ENCODE measurements at regions not wholly inside any gene's neighbourhood (a gene's known extent, or its start where the extent isn't known, plus 50 kb on each side); places are given as distances from the start of the nearest gene placed in this dataset.
"Not testable (repeated sequence)": the region's sequence is repeated elsewhere in the genome, so short reads cannot be mapped to it uniquely, and the experiment has no call there.

DNA sequence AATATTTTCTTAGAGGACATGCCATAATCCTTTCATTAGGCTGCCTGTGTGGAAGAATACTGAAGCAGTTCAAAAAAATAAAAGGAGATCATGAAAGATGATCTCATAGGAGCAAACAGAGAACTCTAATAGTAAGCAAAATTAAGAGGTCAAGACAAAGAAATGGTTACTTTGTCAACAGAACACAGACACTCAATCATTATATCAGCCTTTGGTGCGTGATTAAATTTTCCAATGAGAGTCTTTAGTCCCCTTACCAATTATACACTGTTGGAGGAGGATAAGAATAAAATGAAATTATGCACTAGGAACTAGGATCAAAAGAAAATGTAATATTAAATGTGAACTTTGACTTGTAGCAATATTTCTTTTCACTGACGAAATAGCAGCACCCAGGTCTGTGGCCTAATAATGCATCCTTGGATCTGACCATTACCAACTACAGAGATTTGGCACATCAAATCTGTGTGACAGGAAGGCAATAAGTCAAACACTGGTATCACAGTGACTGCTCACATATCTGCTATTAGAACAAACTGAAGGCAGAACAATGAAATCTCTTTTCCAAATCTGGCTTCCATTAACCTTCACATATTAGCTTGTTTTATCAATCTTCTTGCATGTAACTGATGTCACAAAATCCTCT is 1812.9 kb downstream of the PLA2G4A start:
- no peak for DNase-seq (ENCODE audit: low spot score)

DNA sequence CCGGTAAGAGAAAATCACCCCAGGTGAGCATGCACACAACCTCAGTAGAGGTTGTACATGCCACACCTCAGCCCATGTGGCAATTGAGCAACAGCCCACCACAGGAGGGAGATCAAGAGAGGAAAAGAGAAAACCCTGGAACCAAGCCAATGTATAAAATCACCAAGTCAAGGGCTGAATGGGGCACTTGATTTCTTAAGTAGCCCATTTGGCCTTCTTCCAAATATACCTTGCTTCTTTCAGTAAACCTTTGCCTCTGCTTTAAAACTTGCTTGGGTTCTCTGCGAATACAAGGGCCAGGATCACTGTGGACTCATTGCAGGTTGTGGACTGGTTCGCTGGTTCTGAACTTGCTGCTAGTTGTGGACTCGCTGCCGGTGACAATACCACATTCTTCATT is 1814.0 kb downstream of the PLA2G4A start:
- no peak for DNase-seq (ENCODE audit: low spot score)

DNA sequence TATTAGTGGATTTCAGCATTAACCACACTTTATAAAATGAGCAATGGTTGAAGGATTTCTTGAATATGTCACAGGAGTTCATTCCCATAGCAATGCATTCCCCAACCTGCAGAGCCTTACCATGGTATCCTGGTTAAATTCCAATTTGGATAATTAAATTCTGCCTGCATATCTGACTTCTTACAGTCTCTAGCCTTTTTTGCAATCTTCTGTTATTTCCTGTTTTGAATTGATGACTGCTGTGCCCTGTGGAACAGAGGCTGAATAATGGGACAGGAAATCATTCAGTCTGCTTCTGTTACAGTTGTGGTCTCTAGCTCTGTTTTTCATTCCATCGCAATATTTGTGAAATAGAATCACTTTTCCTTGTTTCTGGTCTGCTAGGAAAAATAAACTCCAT is 1823.9 kb downstream of the PLA2G4A start:
- no peak for DNase-seq (ENCODE audit: low spot score)

DNA sequence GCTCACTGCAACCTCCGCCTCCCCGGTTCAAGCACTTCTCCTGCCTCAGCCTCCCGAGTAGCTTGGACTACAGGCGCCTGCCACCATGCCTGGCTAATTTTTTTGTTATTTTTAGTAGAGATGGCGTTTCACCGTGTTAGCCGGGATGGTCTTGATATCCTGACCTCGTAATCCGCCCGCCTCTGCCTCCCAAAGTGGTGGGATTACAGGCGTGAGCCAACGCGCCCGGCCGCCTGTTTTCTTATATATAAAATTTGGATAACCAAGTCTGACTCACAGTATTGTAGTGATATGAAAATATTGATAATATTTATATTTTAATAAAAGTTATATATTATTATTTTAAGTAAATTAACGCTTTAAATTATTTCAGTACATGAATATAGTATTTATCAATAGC is 1821.7 kb downstream of the BRINP3 start:
- DNase-seq (ENCODE audit: low spot score), result not testable (repeated sequence)

DNA sequence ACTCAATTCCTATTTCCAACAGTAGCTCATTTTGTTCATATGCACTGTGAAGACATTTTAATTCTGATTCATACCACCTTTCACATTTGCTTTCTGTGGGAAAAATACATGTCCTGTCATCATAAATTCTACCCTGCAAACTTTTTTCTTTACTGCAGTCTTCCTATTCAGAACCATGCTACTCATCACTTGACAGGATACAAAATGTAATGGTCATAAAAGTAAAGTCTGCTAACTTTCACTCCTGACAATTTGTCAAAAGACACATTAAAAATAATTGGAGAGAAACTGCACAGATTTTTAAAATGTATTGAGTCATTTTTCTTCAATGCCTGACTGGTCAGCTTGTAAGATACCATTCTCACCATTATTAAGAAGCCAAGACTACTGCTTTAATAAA is 1817.1 kb downstream of the BRINP3 start:
- DNase-seq (ENCODE audit: low spot score), result no peak

DNA sequence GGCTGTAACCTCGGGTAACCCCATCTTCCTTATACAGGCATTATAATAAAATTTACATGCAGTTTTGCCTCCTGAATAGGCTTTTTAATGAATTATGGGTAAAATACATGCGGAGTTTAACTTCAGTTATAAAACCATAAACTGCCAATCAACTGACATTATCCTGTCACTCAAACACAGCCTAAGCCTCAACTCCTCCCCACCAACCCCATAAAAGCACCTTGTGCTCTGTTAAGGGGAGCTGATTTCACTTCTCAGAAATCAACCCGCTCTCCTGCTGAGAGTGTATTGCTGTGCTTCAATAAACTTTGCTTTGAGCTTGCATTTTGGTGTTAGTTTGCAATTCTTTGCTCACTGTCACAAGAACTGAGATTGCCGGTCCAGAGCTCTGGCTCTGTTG is 1812.2 kb downstream of the BRINP3 start:
- no peak for DNase-seq (ENCODE audit: low spot score)

DNA sequence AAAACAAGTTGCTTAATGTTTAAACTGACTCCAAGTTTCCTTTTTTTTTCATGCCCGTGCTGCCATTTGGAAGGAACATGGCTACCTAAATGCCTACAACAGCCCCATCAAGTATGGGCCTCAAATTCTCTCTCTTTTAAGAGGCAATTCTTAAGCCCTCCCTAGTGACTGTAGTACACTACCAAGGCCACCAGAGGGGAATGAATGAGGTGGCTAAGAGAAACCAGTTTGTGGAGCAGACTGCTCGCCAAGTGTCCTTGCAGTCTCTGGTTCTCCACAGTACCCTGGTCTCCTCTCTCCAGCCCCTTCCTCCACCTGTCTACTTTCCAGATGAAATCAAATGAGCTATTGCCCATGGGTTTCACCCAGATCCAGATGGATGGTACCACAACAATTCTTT is 1809.6 kb downstream of the BRINP3 start:
- no peak for DNase-seq (ENCODE audit: low spot score)

DNA sequence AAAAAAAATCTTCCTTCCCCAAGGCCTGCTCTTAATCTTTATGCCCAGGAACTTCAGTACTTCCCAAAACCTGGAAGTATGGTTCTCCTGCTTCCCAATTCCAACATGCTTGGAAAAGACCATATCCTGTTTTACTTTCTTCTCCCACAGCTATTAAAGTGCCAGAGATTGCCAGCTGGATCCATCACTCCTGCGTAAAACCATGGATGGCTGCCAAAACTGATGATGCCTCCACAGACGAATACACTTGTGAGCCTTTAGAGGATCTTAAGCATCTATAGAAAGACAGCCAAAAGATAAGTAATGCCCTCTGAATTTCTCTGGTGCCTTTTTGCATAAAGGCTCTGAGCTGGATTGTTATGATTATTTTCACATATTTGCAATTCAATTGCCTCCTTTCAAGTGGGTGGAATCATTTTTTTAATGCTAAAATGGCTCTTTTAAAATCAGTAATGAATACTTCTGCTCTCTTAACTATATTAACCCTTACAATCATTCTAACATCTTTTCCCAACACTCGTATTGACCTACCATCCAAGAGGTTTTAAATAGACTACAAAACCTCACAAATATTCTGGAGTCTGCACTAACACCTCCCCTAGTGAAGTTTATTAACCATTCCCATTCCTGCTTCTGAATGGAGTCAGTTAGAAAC is 1807.8 kb downstream of the BRINP3 start:
- DNase-seq (ENCODE audit: low spot score), result no peak

DNA sequence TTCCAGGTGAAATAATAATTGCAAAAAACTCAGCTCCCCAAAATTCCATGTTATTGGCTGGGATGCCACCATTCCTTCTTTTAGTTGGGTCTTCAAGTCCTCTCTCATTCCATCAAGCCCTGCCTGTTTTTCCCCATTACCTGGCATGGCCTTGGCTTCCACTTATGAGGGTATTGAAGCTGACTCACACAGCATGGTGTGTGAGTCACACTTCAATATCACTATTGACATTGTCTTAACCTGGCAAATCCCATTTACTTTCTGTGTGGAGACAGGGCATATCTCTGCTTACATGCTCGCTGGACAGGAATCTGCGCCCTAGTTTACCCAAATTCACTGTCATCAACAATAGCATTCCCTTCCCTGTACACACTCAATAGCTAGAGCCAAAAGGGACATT is 1806.8 kb downstream of the BRINP3 start:
- DNase-seq (ENCODE audit: low spot score), result no peak

DNA sequence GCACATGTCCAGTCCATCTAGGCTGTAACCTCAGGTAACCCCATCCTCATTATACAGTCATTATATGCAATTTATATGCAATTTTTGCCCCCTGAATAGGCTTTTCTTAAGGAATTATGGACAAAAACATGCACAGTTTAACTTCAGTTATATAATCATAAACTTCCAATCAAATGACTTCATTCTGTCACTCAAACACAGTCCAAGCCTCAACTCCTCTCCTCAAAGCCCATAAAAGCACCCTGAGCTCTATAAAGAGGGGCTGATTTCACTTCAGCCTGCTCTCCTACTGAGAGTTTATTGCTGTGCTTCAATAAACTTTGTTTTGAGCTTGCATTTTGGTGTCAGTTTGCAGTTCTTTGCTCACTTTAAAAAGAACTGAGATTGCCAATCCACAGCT is 1805.5 kb downstream of the BRINP3 start:
- DNase-seq (ENCODE audit: low spot score), result no peak

DNA sequence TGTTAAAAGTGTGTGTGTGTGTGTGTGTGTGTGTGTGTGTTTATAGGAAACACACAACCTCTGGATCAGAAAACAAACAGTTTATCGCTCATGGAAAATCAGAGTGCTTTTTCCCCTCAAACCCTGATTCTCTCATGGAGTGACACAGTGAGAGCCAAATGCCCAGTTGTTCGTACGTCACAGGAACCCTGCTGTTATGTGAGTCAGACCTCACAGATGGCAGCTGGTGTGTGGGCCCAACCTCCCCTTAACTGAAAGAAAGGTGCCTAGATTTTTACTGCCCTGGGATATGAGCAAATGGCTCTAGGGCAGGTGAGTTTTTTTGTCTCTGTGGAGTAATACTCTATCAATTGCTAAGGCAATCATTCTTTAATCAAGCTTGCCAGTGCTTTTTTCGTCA is 1788.1 kb downstream of the BRINP3 start:
- DNase-seq (ENCODE audit: low spot score), result peak; percentile 11

DNA sequence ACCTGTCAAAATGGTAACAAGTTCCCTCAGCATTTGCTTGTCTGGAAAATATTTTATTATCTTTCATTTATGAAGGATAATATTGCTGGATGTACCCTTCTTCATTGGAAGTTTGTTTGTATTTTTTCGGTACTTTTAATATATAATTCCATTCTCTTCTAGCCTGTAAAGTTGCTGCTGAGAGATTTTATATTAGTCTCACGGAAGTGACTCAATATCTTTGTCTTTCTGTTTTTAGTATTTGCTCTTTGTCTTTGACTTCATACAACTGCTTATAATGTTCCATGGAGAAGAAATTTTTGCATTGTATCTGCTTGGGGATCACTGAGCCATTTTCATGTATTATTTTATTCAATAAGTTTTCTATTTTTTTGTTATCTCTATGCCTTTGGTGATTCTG is 1777.5 kb downstream of the BRINP3 start:
- no peak for DNase-seq (ENCODE audit: low spot score)

DNA sequence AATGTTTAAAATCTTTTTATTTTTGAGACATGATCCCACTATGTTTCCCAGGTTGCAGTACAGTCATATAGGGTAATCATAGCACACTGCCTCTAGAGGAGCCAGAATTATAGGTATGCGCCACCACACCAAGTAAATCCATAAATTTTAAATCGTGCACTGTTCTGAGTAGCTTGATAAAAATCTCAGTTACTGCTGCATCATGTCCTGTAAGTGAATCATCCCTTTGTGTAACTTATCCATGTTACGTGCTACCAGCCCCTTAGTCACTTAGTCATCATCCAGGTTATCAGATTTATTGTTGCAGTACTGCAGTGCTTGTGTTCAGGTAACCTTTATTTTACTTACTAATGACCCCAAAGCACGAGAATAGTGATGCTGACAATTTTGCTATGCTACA is 1770.9 kb downstream of the BRINP3 start:
- DNase-seq (ENCODE audit: low spot score), result no peak

DNA sequence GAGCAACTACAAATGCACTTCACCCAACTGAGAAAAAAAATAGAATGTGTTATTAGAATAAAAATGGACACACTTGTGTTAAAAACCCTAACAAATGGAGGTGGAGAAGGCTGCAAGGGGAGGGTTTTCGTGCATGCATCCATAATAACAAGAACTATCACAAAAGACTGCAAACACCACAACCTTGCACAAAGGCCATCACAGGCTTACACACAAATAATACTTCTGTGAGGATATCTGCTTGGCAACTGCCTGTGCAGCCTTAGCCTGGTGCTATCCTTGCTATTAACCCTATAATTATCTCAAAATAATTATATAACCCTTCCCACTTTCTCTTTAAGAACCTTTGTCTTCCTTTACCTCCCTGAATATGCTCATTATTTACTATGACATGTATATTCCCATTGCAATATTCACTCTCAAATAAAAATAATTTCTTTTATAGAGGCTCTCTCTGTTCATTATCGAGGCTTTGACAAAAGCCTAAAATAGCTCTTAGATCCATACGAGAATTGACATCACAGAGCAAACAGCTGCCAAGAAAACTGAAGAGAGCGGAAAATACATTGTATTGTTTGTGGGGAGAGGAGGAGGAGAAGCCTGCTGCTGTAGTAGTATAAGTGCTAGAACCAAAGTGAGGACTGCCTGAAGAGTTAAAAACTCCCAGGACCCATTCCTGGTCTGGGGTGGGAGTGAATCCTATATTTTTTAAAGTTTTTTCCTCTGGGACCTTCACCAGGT is 1768.7 kb downstream of the BRINP3 start:
- no peak for DNase-seq (ENCODE audit: low spot score)

DNA sequence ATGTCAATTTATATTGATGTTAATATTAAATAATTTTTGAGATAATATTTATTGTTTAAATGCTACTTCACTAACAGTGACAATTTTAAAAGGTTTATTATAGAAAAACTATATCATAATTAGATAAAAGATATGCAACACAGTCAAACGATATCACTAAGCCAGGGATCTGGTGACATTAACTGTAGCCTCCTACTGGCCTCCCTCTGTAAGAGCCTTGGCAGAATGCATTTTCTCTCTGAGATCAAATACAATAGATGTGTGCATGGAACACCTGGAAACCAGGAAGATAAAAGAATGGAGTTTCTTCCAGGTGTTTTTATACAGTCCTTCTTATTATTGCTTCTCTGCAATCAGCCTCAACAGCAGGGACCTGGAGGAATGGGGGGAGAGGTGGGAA is 1762.1 kb downstream of the BRINP3 start:
- peak; percentile 18 for DNase-seq (ENCODE audit: low spot score)

DNA sequence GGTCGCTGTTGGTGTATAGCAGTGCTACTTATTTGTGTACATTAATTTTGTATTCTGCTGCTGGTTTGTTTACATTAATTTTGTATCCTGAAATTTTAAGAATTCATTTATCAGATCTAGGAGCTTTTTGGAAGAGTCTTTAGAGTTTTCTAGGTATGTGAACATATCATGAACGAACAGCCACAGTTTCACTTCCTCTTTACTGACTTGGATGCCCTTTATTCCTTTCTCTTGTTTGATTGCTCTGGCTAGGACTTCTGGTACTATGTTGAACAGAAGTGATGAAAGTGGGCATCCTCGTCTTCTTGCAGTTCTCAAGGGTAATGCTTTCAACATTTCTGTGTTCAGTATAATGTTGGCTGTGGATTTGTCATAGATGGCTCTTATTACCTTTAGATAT is 1757.9 kb downstream of the BRINP3 start:
- DNase-seq (ENCODE audit: low spot score), result no peak

DNA sequence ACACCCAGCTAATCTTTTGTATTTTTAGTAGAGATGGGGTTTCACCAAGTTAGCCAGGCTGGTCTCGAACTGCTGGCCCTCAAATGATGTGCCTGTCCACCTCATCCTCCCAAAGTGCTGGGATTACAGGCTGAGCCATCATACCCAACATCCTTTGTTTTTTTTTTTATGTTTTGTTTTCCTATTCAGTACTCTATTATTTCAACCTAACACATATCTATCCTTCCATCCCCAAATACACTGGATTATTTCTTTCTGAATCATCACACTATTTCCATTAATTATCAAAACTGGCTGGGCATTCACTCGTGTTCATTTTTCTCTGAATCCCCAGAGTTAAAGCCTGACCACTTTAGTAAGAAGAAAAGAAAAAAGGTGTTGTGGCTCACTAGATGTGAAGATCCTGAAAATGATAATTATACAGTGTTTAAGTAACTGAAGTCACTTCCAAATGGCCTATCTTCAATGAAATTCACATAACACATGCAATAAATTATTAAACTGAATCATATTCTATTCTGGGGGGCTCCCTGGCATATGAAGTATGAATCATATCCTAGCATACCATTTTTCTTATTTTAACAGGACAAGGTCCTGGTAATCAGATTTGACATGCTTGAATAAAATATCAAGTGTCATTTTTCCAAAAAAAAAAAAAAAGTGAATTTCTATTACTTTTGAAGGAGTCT is 1754.2 kb downstream of the BRINP3 start:
- no peak for DNase-seq (ENCODE audit: low spot score)

DNA sequence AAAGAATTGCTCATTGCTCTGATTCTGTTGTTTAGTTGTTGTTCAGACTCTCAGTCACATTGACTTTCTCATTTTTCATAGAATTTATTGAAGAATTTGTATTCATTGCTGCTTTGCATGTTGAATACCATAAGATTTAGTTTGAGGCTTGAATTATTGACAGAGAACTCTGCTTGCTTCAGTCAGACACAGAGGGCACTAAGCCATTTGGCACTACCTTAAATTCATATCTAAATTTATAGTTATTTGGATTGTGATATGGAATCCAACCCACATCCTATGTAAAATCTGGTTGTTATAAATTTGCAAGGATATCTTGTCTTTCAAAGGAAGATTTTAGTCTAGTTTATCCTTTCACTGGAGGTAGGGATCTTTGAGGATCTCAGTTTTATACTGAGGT is 1748.6 kb downstream of the BRINP3 start:
- no peak for DNase-seq (ENCODE audit: low spot score)

DNA sequence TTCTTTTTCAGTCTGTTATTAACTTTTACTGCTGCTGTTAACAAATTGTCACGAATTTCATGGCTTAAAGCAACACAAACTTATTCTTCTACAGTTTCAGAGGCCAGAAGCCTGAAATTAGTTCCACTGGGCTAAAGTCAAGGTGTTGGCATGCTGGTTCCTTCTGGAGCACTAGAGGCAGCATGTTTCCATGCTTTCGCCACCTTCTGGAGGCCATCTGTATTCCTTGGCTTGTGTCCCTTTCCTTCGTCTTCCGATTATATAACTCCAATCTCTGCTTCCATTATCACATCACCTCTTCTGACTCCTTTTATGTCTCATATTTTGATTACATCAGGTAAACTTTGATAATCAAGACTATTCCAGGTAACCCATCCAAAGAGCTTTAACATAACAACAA is 1742.1 kb downstream of the BRINP3 start:
- peak; percentile 4 for DNase-seq (ENCODE audit: low spot score)

DNA sequence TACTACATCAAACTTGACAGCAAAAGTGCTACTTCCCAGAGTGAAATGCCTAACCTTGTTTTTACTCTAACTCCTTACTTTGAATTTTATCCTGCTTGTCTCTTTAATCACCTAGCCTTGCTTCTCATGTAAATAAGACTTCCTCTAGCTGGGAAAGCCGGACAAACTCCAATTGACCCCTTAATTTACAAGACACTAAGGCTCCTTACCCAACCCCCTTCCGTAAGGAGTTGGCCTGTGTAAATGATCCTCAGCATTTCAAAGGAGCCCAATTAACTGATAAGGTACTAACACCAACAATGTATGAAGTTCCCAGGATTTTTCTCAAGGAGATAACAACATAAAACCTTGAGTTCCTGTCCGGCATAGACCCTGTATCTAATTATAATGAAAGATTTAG is 1728.4 kb downstream of the BRINP3 start:
- DNase-seq (ENCODE audit: low spot score), result not testable (repeated sequence)

DNA sequence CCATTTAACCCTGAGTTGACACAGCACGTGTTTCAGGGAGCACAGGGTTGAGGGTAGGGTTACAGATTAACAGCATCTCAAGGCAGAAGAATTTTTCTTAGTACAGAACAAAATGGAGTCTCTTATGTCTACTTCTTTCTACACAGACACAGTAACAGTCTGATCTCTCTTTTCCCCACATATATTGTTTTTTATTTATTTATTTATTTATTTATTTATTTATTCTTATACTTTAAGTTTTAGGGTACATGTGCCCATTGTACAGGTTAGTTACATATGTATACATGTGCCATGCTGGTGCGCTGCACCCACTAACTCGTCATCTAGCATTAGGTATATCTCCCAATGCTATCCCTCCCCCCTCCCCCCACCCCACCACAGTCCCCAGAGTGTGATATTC is 1725.6 kb downstream of the BRINP3 start:
- not testable (repeated sequence) for DNase-seq (ENCODE audit: low spot score)

DNA sequence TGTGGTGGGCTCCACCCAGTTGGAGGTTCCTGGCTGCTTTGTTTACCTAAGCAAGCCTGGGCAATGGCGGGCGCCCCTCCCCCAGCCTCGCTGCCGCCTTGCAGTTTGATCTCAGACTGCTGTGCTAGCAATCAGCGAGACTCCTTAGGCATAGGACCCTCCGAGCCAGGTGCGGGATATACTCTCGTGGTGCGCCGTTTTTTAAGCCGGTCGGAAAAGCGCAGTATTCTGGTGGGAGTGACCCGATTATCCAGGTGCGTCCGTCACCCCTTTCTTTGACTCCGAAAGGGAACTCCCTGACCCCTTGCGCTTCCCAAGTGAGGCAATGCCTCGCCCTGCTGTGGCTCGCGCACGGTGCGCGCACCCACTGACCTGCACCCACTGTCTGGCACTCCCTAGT is 1719.9 kb downstream of the BRINP3 start:
- DNase-seq (ENCODE audit: low spot score), result not testable (repeated sequence)

DNA sequence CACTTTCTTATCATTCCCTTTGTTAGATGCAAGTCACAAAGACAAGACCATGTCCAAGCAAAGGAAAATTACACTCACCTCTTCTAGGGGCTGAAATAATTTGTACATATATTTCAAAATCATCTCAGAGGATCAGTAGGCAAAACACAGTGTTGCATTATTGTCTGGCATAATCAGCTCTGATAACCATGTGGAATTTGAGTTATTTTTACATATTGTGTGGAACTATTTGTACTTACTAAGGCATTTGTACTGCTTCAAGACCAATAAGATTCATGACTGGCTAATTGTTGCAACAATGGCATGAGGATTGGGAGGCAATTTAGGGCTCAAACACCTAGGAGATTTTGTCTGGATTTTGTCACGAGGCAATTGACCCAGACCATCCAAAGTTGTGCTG is 1716.4 kb downstream of the BRINP3 start:
- DNase-seq (ENCODE audit: low spot score), result no peak

Data from iPS-NIHi11 (cell line).